Activated B cell treated with CpG ODN at 0.5 μM for 24 hours (primary cell): ENCODE measurements at regions not wholly inside any gene's neighbourhood (a gene's known extent, or its start where the extent isn't known, plus 50 kb on each side); places are given as distances from the start of the nearest gene placed in this dataset.

Source experiments
- ATAC-seq: fragments of 200-7000 bp; cut with Tn5 transposase; one replicate; pipeline ENCODE4 v1.10.0; 2021; ENCODE audit warnings: low read depth, mild to moderate bottlenecking, moderate library complexity
- CTCF ChIA-PET: fragments of 350-600 bp; sonication (Branson Sonifier 250); formaldehyde crosslinking; loops from one replicate; lab custom pipeline; 2021; ENCODE audit warnings: antibody characterized with exemption; lab: Charles Lee
- POLR2A ChIA-PET: fragments of 350-600 bp; sonication (Branson Sonifier 250); formaldehyde crosslinking; loops from one replicate; lab custom pipeline; 2021; ENCODE audit warnings: antibody characterized with exemption; lab: Charles Lee
- DNase-seq: peaks from one replicate; pipeline ENCODE4 v3.0.0; 2022
- H3K27ac Mint-ChIP-seq: one replicate; pipeline ENCODE4 v1.8.0; 2020; ENCODE audit warnings: mixed read lengths
- H3K27me3 Mint-ChIP-seq: one replicate; pipeline ENCODE4 v1.8.0; 2021; ENCODE audit warnings: mixed read lengths
- H3K36me3 Mint-ChIP-seq: one replicate; pipeline ENCODE4 v1.8.0; 2021; ENCODE audit warnings: low read depth, mixed read lengths
- H3K4me1 Mint-ChIP-seq: one replicate; pipeline ENCODE4 v1.8.0; 2021; ENCODE audit warnings: mixed read lengths
- H3K4me3 Mint-ChIP-seq: one replicate; pipeline ENCODE4 v1.8.0; 2020; ENCODE audit warnings: mild to moderate bottlenecking, mixed read lengths
- H3K9me3 Mint-ChIP-seq: one replicate; pipeline ENCODE4 v1.8.0; 2020; ENCODE audit warnings: mixed read lengths
- intact Hi-C: fragments of 100-400 bp; cut with micrococcal nuclease; formaldehyde crosslinking; loops from one replicate; pipeline ENCODE4 v1.15.1; 2024
- TF ChIP-seq, protein P1 (sequence below): fragments of 200-600 bp; IDR thresholded peaks from one replicate; pipeline ENCODE4 v1.8.0; 2022; ENCODE audit warnings: antibody characterized with exemption, mild to moderate bottlenecking

- DNase-seq: no peak
- intact Hi-C loops: no loop called here
Observed at GRCh38 chr6:125363039-125363823, 61.5 kb upstream of the HDDC2 start.

DNA sequence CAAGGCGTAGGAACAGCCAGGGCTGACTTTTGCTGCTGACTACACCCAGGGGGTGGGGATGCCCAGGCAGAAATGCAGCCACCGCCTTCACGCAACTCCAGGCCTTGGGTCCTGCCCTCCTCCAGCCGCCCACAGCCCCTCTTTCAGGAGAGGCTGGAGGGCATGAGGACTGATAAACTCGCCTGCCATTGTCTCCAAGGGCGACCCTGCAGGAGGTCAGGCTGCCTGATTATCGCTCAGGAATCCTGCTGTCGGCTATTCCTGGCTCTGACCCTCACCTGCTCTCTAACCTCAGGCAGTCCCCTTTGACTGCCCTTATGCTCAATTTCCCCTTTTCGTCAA, 62.0 kb upstream of the HDDC2 start:
- ATAC-seq (no peak), DNase-seq (no peak)
- peaks cover 10% of the 10 kb centered on the region for H3K4me1 Mint-ChIP-seq
- intact Hi-C loops: no loop called here
- peaks cover 53% of the 10 kb centered on the region for H3K27me3 Mint-ChIP-seq
- H3K27ac Mint-ChIP-seq: no peak overlapping the region
- H3K4me3 Mint-ChIP-seq: no peak overlapping the region
- no peaks in the 10 kb centered on the region for H3K9me3 Mint-ChIP-seq
- CTCF ChIA-PET: no interaction called here
- POLR2A ChIA-PET: no interaction called here
- H3K36me3 Mint-ChIP-seq: no peaks in the 10 kb centered on the region
- TF ChIP-seq, protein P1, sequence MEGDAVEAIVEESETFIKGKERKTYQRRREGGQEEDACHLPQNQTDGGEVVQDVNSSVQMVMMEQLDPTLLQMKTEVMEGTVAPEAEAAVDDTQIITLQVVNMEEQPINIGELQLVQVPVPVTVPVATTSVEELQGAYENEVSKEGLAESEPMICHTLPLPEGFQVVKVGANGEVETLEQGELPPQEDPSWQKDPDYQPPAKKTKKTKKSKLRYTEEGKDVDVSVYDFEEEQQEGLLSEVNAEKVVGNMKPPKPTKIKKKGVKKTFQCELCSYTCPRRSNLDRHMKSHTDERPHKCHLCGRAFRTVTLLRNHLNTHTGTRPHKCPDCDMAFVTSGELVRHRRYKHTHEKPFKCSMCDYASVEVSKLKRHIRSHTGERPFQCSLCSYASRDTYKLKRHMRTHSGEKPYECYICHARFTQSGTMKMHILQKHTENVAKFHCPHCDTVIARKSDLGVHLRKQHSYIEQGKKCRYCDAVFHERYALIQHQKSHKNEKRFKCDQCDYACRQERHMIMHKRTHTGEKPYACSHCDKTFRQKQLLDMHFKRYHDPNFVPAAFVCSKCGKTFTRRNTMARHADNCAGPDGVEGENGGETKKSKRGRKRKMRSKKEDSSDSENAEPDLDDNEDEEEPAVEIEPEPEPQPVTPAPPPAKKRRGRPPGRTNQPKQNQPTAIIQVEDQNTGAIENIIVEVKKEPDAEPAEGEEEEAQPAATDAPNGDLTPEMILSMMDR: no peak

More at GRCh38 chr6:125363039-125363823, 61.5 kb upstream of the HDDC2 start:
- Mint-ChIP-seq H3K4me1 (peaks cover 10% of the 10 kb centered on the region), H3K27me3 (peaks cover 55% of the 10 kb centered on the region), H3K4me3 (peak overlapping the region; percentile 36), H3K9me3 (no peaks in the 10 kb centered on the region), H3K36me3 (no peaks in the 10 kb centered on the region), H3K27ac (no peak overlapping the region)
- TF ChIP-seq, protein P1: no peak
- CTCF ChIA-PET: no interaction called here
- ATAC-seq: no peak
- POLR2A ChIA-PET: no interaction called here

DNA sequence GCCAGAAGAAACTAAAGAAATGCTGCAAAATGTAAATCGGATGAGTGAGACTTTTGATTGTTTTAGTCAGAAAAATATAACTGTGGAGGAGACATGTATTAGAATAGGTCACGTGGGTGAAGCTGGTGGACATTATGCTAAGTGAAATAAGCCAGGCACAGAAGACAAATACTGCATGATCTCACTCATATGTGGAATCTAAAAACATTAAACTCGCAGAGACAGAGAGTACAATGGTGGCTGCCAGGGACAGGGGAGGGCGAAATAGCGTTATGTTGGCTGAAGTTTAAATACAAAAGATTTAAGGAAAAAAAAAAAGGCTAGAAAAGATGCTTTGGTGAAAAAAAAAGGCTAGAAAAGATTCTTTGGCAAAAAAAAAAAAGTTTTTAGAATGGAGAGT, 63.5 kb upstream of the HDDC2 start:
- ChIA-PET POLR2A (interaction anchor here (0.6 kb wide), 1 partner anchor 19 kb away, joined by 3 read pairs; no protein-coding TSS in a partner anchor), CTCF (no interaction called here)
- peaks cover 48% of the 10 kb centered on the region for H3K27me3 Mint-ChIP-seq
- no peak overlapping the region for H3K4me3 Mint-ChIP-seq
- H3K4me1 Mint-ChIP-seq: peaks cover 10% of the 10 kb centered on the region
- ATAC-seq (no peak), DNase-seq (no peak)
- intact Hi-C loops: no loop called here
- no peaks in the 10 kb centered on the region for H3K36me3 Mint-ChIP-seq
- TF ChIP-seq, protein P1: no peak
- H3K27ac Mint-ChIP-seq: no peak overlapping the region
- H3K9me3 Mint-ChIP-seq: no peaks in the 10 kb centered on the region

- Mint-ChIP-seq H3K27ac (no peak overlapping the region), H3K9me3 (no peaks in the 10 kb centered on the region), H3K36me3 (no peaks in the 10 kb centered on the region), H3K4me1 (peaks cover 10% of the 10 kb centered on the region), H3K27me3 (peaks cover 39% of the 10 kb centered on the region), H3K4me3 (no peak overlapping the region)
- no peak for DNase-seq
- TF ChIP-seq, protein P1: no peak
- ATAC-seq: no peak
- ChIA-PET POLR2A (no interaction called here), CTCF (no interaction called here)
- intact Hi-C loops: no loop called here
Observed at GRCh38 chr6:125367036-125367782, 65.4 kb upstream of the HDDC2 start.

DNA sequence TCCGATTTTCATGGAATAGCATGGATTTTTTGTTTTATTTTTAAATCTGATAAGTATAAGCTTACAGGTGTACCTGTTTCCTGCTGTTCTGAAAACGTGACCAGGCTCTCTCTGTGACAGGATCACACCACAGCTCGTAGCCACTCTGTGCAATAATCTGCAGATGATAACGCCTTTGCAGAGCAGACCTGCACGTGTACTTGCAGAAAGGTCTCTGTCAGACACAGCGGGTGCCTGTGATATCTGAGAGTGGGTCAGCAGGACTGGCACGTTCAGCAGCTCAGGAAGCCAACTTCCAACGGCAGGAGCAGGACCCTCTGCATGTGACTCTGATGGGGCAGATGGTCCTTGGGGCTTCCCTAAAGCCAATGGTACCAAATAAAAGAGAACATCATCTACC, 68.6 kb upstream of the HDDC2 start:
- Mint-ChIP-seq H3K4me3 (no peak overlapping the region), H3K4me1 (no peaks in the 10 kb centered on the region), H3K27ac (no peak overlapping the region), H3K27me3 (peaks cover 17% of the 10 kb centered on the region), H3K36me3 (no peaks in the 10 kb centered on the region), H3K9me3 (no peaks in the 10 kb centered on the region)
- DNase-seq: no peak
- POLR2A ChIA-PET: interaction anchor here (0.8 kb wide), 1 partner anchor 18 kb away, joined by 3 read pairs; no protein-coding TSS in a partner anchor
- intact Hi-C loops: no loop called here
- CTCF ChIA-PET: no interaction called here
- TF ChIP-seq, protein P1: no peak
- ATAC-seq: no peak
